H9 (cell line): ENCODE measurements at regions not wholly inside any gene's neighbourhood (a gene's known extent, or its start where the extent isn't known, plus 50 kb on each side); places are given as distances from the start of the nearest gene placed in this dataset.

Source experiments
- DNase-seq: peaks from one replicate; pipeline ENCODE4 v3.0.0-alpha.2; 2017
- H2AFZ ChIP-seq: one replicate; pipeline ENCODE4 v1.6.1; 2013; ENCODE audit warnings: mild to moderate bottlenecking, low read length, control low read depth, moderate library complexity
- H2AK5ac ChIP-seq: 2 replicates; pipeline ENCODE4 v1.6.1; 2013; ENCODE audit warnings: low read length, control low read depth, mixed read lengths; ENCODE audit not compliant: insufficient read length
- H2BK120ac ChIP-seq: one replicate; pipeline ENCODE4 v1.6.1; 2013; ENCODE audit warnings: low read depth, mild to moderate bottlenecking, low read length, control low read depth, inconsistent platforms; ENCODE audit not compliant: poor library complexity, severe bottlenecking
- H2BK12ac ChIP-seq: 2 replicates; pipeline ENCODE4 v1.6.1; 2013; ENCODE audit warnings: low read length, control low read depth, mixed read lengths, low read depth; ENCODE audit not compliant: insufficient read length
- H2BK15ac ChIP-seq: 2 replicates; pipeline ENCODE4 v1.6.1; 2013; ENCODE audit warnings: low read depth, low read length, control low read depth
- H2BK20ac ChIP-seq: one replicate; pipeline ENCODE4 v1.6.1; 2013; ENCODE audit warnings: low read depth, mild to moderate bottlenecking, low read length, control low read depth, inconsistent platforms; ENCODE audit not compliant: poor library complexity, severe bottlenecking
- H2BK5ac ChIP-seq: 2 replicates; pipeline ENCODE4 v1.6.1; 2013; ENCODE audit warnings: low read length, control low read depth, mixed read lengths; ENCODE audit not compliant: insufficient read length
- H3K14ac ChIP-seq: 2 replicates; pipeline ENCODE4 v1.6.1; 2013; ENCODE audit warnings: low read length, control low read depth; ENCODE audit not compliant: insufficient read depth
- H3K18ac ChIP-seq: 2 replicates; pipeline ENCODE4 v1.6.1; 2013; ENCODE audit warnings: low read depth, mild to moderate bottlenecking, mixed read lengths, low read length, control low read depth; ENCODE audit not compliant: insufficient read length
- H3K23ac ChIP-seq: 2 replicates; pipeline ENCODE4 v1.6.1; 2013; ENCODE audit warnings: low read length, control low read depth, mixed read lengths, low read depth; ENCODE audit not compliant: insufficient read length
- H3K23me2 ChIP-seq: 2 replicates; pipeline ENCODE4 v1.6.1; 2013; ENCODE audit warnings: low read depth, mild to moderate bottlenecking, mixed read lengths, low read length, control low read depth; ENCODE audit not compliant: insufficient read length, poor library complexity, severe bottlenecking
- H3K27ac ChIP-seq: 2 replicates; pipeline ENCODE4 v1.5.1; 2013; ENCODE audit warnings: low read length, control low read depth, mixed read lengths, low read depth; ENCODE audit not compliant: insufficient read length
- H3K27me3 ChIP-seq: 2 replicates; pipeline ENCODE4 v1.6.1; 2013; ENCODE audit warnings: low read length, control low read depth, inconsistent platforms; ENCODE audit not compliant: insufficient read depth
- H3K4ac ChIP-seq: 2 replicates; pipeline ENCODE4 v1.6.1; 2013; ENCODE audit warnings: low read depth, mild to moderate bottlenecking, control low read depth, inconsistent platforms, low read length, moderate library complexity
- H3K4me1 ChIP-seq: 2 replicates; pipeline ENCODE4 v1.6.1; 2013; ENCODE audit warnings: low read length, control low read depth, inconsistent platforms; ENCODE audit not compliant: insufficient read depth
- H3K4me2 ChIP-seq: 2 replicates; pipeline ENCODE4 v1.6.1; 2013; ENCODE audit warnings: low read length, control low read depth, mixed read lengths; ENCODE audit not compliant: insufficient read length, insufficient read depth
- H3K56ac ChIP-seq: 2 replicates; pipeline ENCODE4 v1.6.1; 2013; ENCODE audit warnings: low read depth, mild to moderate bottlenecking, mixed read lengths, low read length, control low read depth; ENCODE audit not compliant: insufficient read length
- H3K79me1 ChIP-seq: 2 replicates; pipeline ENCODE4 v1.6.1; 2013; ENCODE audit warnings: low read depth, mild to moderate bottlenecking, moderate library complexity, low read length, control low read depth, inconsistent platforms; ENCODE audit not compliant: insufficient read depth, poor library complexity, severe bottlenecking
- H3K79me2 ChIP-seq: 2 replicates; pipeline ENCODE4 v1.6.1; 2013; ENCODE audit warnings: low read length, control low read depth, inconsistent platforms; ENCODE audit not compliant: insufficient read depth
- H3K9ac ChIP-seq: 2 replicates; pipeline ENCODE4 v1.6.1; 2013; ENCODE audit warnings: low read length, control low read depth, mixed read lengths; ENCODE audit not compliant: insufficient read length; ENCODE audit errors: extremely low read depth
- H3K9me3 ChIP-seq: one replicate; pipeline ENCODE4 v1.6.1; 2013; ENCODE audit warnings: low read depth, low read length, inconsistent platforms; ENCODE audit not compliant: control insufficient read depth
- H3T11ph ChIP-seq: one replicate; pipeline ENCODE4 v1.6.1; 2013; ENCODE audit warnings: mild to moderate bottlenecking, low read length, control low read depth, inconsistent platforms
- H4K20me1 ChIP-seq: one replicate; pipeline ENCODE4 v1.6.1; 2013; ENCODE audit not compliant: control insufficient read depth, insufficient read length, insufficient read depth
- H4K5ac ChIP-seq: 2 replicates; pipeline ENCODE4 v1.6.1; 2013; ENCODE audit warnings: low read depth, mild to moderate bottlenecking, mixed read lengths, low read length, control low read depth; ENCODE audit not compliant: insufficient read length
- H4K8ac ChIP-seq: replicated peaks from 2 replicates; pipeline ENCODE4 v1.6.1; 2013; ENCODE audit warnings: low read length, control low read depth, mixed read lengths, low read depth; ENCODE audit not compliant: insufficient read length
- H4K91ac ChIP-seq: 2 replicates; pipeline ENCODE4 v1.6.1; 2013; ENCODE audit warnings: low read depth, mild to moderate bottlenecking, moderate library complexity, mixed read lengths, low read length, control low read depth; ENCODE audit not compliant: insufficient read length
- H3K27ac Mint-ChIP-seq, 3 experiments: 2 replicates in 2 of 3; 3 replicates in 1 of 3; pipeline ENCODE4 v1.8.0; 2020 to 2021; ENCODE audit warnings: mixed read lengths in 3 of 3, mild to moderate bottlenecking in 1 of 3, moderate library complexity in 1 of 3
- H3K27me3 Mint-ChIP-seq: 2 replicates; pipeline ENCODE4 v1.8.0; 2021; ENCODE audit warnings: low read depth, mild to moderate bottlenecking, moderate library complexity, mixed read lengths
- H3K36me3 Mint-ChIP-seq, 3 experiments: 2 replicates in 2 of 3; 3 replicates in 1 of 3; pipeline ENCODE4 v1.8.0; 2020 to 2021; ENCODE audit warnings: low read depth in 3 of 3, mixed read lengths in 3 of 3; ENCODE audit not compliant: insufficient read depth in 1 of 3
- H3K4me1 Mint-ChIP-seq, 2 experiments: 2 replicates each; pipeline ENCODE4 v1.8.0; 2020; ENCODE audit warnings: mixed read lengths in 2 of 2
- H3K4me3 Mint-ChIP-seq, 2 experiments: 2 replicates in 1 of 2; 3 replicates in 1 of 2; pipeline ENCODE4 v1.8.0; 2020 to 2021; ENCODE audit warnings: mild to moderate bottlenecking in 2 of 2, mixed read lengths in 2 of 2, moderate library complexity in 1 of 2
- H3K9me3 Mint-ChIP-seq, 2 experiments: 2 replicates in 1 of 2; 3 replicates in 1 of 2; pipeline ENCODE4 v1.8.0; 2020; ENCODE audit warnings: mild to moderate bottlenecking in 2 of 2, mixed read lengths in 2 of 2, moderate library complexity in 1 of 2
- CTCF ChIP-seq: fragments of 200-600 bp; sonication (generic); conservative IDR thresholded peaks from 3 replicates; pipeline ENCODE4 v1.8.0; 2021; ENCODE audit warnings: antibody characterized with exemption, mild to moderate bottlenecking
- WGBS: extraction: QIAGEN DNeasy Blood & Tissue Kit; methylation state at CpG from one replicate; pipeline ENCODE4 v1.1.7; 2013; ENCODE audit warnings: missing lambda C conversion rate, low lambda C conversion rate, mixed read lengths; ENCODE audit not compliant: insufficient read length; ENCODE audit errors: extremely low coverage; 5-methylcytosine and 5-hydroxymethylcytosine counted together

DNA sequence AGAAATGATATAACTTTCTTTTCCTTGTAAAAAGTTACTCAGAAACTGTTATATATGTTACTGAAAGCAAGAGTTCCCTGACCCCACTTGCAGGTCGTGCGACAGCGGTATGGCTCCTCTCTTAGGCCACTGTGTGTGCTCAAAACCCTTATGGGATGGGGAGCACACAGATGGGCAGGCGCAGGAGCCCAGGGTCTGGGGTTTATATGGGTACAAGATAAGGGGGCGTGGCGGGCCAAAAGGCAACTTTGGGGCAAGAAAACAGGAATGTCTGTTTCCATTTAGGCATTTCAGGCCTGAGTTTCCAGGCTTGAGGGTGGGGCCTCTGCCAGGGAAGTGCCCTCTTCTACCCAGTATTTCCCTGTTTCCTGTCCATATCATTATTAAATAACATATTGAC, 736.5 kb downstream of the VGLL3 start:
- H2AK5ac ChIP-seq: no peak overlapping the region
- Mint-ChIP-seq H3K4me1 (no peaks in the 10 kb centered on the region; a peak in 1 of 4 replicates), H3K9me3 (peaks cover 0 to 1% of the 10 kb centered on the region in 2 experiments; a peak in 1 of 5 replicates), H3K4me3 (no peak overlapping the region), H3K36me3 (peaks cover 0 to 5% (median 0%) of the 10 kb centered on the region in 3 experiments; a peak in 3 of 7 replicates), H3K27ac (no peak overlapping the region), H3K27me3 (no peaks in the 10 kb centered on the region)
- H3K14ac ChIP-seq: no peak overlapping the region
- no peaks in the 10 kb centered on the region for H3K27me3 ChIP-seq
- no peak overlapping the region for H3T11ph ChIP-seq
- no peak overlapping the region for H3K23ac ChIP-seq
- H3K4me2 ChIP-seq: no peak overlapping the region
- no peak overlapping the region for H4K91ac ChIP-seq
- no peak overlapping the region for H3K4ac ChIP-seq
- no peaks in the 10 kb centered on the region for H3K9me3 ChIP-seq
- H3K79me2 ChIP-seq: no peaks in the 10 kb centered on the region
- no peak for DNase-seq
- no peaks in the 10 kb centered on the region for H4K20me1 ChIP-seq
- H3K56ac ChIP-seq: no peak overlapping the region
- WGBS: no CpG with 5 or more reads among the region's 6 CpGs
- no peak overlapping the region for H3K18ac ChIP-seq
- no peak overlapping the region for H2AFZ ChIP-seq
- TF ChIP-seq CTCF: no peak
- H4K5ac ChIP-seq: no peak overlapping the region
- no peak overlapping the region for H2BK5ac ChIP-seq
- H2BK15ac ChIP-seq: no peak overlapping the region
- no peak overlapping the region for H3K9ac ChIP-seq
- H2BK12ac ChIP-seq: no peak overlapping the region
- H3K4me1 ChIP-seq: no peaks in the 10 kb centered on the region
- no peak overlapping the region for H3K27ac ChIP-seq
- H4K8ac ChIP-seq: no peak overlapping the region
- H3K23me2 ChIP-seq: no peaks in the 10 kb centered on the region
- H2BK20ac ChIP-seq: no peak overlapping the region
- H2BK120ac ChIP-seq: no peak overlapping the region
- H3K79me1 ChIP-seq: no peaks in the 10 kb centered on the region
